ENCODE measurements at regions not wholly inside any gene's neighbourhood (a gene's known extent, or its start where the extent isn't known, plus 50 kb on each side); places are given as distances from the start of the nearest gene placed in this dataset.
"Not testable (repeated sequence)": the region's sequence is repeated elsewhere in the genome, so short reads cannot be mapped to it uniquely, and the experiment has no call there.

GRCh38 chr7:106713452-106713851, 52.5 kb upstream of the CCDC71L start:
- not testable (repeated sequence) for H3K27ac ChIP-seq

DNA sequence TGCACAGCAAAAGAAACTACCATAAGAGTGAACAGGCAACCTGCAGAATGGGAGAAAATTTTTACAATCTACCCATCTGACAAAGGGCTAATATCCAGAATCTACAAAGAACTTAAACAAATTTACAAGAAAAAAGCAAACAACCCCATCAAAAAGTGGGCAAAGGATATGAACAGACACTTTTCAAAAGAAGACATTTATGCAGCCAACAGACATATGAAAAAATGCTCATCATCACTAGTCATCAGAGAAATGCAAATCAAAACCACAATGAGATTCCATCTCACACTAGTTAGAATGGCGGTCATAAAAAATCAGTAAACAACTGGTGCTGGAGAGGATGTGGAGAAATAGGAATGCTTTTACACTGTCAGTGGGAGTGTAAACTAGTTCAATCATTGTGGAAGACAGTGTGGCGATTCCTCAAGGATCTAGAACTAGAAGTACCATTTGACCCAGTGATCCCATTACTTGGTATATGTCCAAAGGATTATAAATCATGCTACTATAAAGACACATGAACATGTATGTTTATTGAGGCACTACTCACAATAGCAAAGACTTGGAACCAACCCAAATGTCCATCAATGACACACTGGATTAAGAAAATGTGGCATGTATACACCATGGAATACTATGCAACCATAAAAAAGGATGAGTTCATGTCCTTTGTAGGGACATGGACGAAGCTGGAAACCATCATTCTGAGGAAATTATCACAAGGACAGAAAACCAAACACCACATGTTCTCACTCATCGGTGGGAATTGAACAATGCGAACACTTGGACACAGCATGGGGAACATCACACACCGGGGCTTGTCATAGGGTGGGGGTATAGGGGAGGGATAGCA, 53.9 kb upstream of the CCDC71L start:
- not testable (repeated sequence) for H3K27ac ChIP-seq

GRCh38 chr7:106715730-106716129, 54.8 kb upstream of the CCDC71L start:
- TF ChIP-seq CTCF (conservative IDR thresholded peaks at IDR 0.05) (no peak), ZFX (IDR thresholded peaks at IDR 0.05) (no peak)
- H3K27ac ChIP-seq: no peak overlapping the region

DNA sequence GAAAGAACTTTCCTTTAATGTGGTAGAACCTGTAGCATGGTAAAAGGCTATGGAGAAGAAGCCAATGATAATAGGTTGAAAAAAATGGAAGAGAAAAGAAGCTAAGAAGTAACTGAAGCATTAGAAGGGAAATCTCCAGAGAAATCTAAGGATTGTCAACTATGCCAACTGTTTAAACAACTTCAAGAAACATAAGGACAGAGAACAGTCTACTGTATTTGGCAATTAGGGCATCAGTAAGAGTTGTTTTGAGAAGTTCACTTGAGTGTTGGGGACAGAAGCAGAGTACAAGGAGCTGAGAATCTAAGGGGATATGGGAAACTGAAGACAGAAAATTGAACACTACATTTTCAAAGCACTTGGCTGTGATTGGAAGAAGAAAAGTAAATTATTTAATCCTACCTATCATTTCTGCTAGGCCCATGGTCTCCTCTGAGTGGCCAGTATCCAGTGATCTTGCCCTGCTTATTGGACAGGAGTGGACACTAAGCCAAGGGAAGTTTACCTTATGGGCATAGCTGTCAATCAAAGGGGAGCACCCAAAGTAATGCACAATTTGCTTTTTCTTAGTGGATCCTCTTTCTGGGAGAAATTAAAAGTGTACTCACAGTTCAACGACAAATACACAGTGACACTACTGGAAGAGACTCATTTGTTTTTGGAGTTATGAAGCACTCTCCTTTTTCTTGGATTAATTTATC, 56.4 kb upstream of the CCDC71L start:
- no peak overlapping the region for H3K27ac ChIP-seq
- TF ChIP-seq ZFX (IDR thresholded peaks at IDR 0.05) (no peak), CTCF (conservative IDR thresholded peaks at IDR 0.05) (no peak)

DNA sequence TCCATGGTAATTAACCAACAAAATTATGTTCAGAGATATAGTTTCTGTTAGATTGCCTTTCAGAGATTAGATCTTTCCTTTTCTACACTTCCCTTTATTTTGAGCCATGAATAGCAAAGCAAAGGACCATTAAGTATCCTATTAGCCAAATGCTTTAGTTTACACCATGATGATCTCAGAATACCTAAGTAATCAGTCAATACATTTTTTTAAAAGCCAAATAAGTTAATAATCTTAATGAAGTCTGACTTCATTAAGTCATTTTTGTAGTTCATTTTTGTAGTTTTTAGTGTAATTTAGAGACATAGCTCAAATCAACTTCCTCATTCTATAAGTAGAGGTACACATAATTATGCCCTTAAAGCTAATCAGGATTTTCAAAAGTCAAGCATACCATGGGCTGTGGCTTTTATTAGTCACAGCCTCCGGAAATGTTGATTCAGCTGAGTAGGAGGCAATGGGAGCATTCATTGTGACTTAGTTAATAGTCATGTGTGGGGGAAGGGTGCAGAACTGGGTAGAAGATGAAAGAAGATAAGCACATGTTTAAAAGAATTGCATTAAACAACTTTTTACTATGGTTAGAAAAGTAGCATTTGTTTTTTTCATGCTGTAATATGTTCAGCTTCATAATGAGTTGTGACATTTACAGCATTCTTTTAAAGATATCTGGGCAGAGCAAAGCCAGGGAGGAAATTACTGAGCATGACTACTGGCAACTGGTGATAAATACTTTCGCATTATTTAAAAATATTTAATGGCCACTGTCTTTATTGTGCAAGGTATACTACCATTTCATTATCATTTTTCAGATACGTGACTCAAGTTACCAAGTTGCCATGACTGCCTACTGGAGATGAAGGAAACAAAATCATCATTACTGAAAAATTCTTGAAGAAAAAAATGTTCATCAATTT, 57.3 kb upstream of the CCDC71L start:
- no peak overlapping the region for H3K27ac ChIP-seq
- no peak for TF ChIP-seq ZFX (IDR thresholded peaks at IDR 0.05)
- TF ChIP-seq CTCF (conservative IDR thresholded peaks at IDR 0.05): no peak

GRCh38 chr7:106720641-106721040, 59.7 kb upstream of the CCDC71L start:
- no peak overlapping the region; the same call in 1 of the 2 replicates for H3K27ac ChIP-seq
- TF ChIP-seq ZFX (IDR thresholded peaks at IDR 0.05) (no peak), CTCF (conservative IDR thresholded peaks at IDR 0.05) (no peak)

- no peak overlapping the region for H3K27ac ChIP-seq
- no peak for TF ChIP-seq CTCF (conservative IDR thresholded peaks at IDR 0.05)
- TF ChIP-seq ZFX (IDR thresholded peaks at IDR 0.05): no peak
Measured at GRCh38 chr7:106721816-106722785, 61.1 kb upstream of the CCDC71L start.
